GM10248 (cell line): ENCODE measurements at regions not wholly inside any gene's neighbourhood (a gene's known extent, or its start where the extent isn't known, plus 50 kb on each side); places are given as distances from the start of the nearest gene placed in this dataset.

Experiments
- CTCF ChIA-PET: fragments of 300-600 bp; sonication (Branson Sonifier 250); formaldehyde crosslinking; extraction: SDS; loops from one replicate; lab custom pipeline; 2021; ENCODE audit warnings: antibody characterized with exemption; lab: Yijun Ruan, JAX
- POLR2A ChIA-PET: fragments of 350-650 bp; sonication (Branson Sonifier 250); formaldehyde crosslinking; extraction: SDS; loops from one replicate; lab custom pipeline; 2020; ENCODE audit warnings: antibody characterized with exemption; lab: Yijun Ruan, JAX
- DNase-seq: peaks from one replicate; pipeline ENCODE4 v3.0.0; 2012; ENCODE audit errors: extremely low spot score
- CTCF ChIP-seq: IDR thresholded peaks from 2 replicates; pipeline ENCODE4 v1.5.1; 2012; ENCODE audit warnings: mild to moderate bottlenecking, low read depth; ENCODE audit errors: extremely low read depth, missing control alignments, control extremely low read depth

- ChIA-PET CTCF (interaction anchor here (0.8 to 1.1 kb wide), 2 partner anchors 10 to 18 kb away, joined by 3 to 4 read pairs; no protein-coding TSS in a partner anchor), POLR2A (no interaction called here)
- no peak for TF ChIP-seq CTCF
- no peak for DNase-seq
Measured at GRCh38 chr18:41145516-41145915, 809.5 kb upstream of the PIK3C3 start.

- no peak for DNase-seq
- ChIA-PET CTCF (no interaction called here), POLR2A (no interaction called here)
- TF ChIP-seq CTCF = no peak
Measured at GRCh38 chr18:41144441-41144840, 810.6 kb upstream of the PIK3C3 start.

GRCh38 chr18:41140506-41140905, 814.5 kb upstream of the PIK3C3 start:
- ChIA-PET POLR2A (no interaction called here), CTCF (no interaction called here)

GRCh38 chr18:41135146-41135545, 819.9 kb upstream of the PIK3C3 start:
- no peak for DNase-seq
- CTCF ChIA-PET = interaction anchor here (1.8 kb wide), 1 partner anchor 11 kb away, joined by 3 read pairs; no protein-coding TSS in a partner anchor
- POLR2A ChIA-PET = no interaction called here
- TF ChIP-seq CTCF = no peak

More at GRCh38 chr18:41140506-41140905, 814.5 kb upstream of the PIK3C3 start:
- no peak for DNase-seq
- TF ChIP-seq CTCF = no peak

GRCh38 chr18:41134426-41134825, 820.6 kb upstream of the PIK3C3 start:
- no peak for TF ChIP-seq CTCF
- POLR2A ChIA-PET = no interaction called here
- CTCF ChIA-PET = interaction anchor here (1.8 kb wide), 1 partner anchor 11 kb away, joined by 3 read pairs; no protein-coding TSS in a partner anchor
- DNase-seq = no peak

- POLR2A ChIA-PET = no interaction called here
- TF ChIP-seq CTCF = no peak
- DNase-seq = no peak
- CTCF ChIA-PET = no interaction called here
Measured at GRCh38 chr18:41131050-41131449, 824.0 kb upstream of the PIK3C3 start.
